HG03196 (cell line): ENCODE measurements at regions not wholly inside any gene's neighbourhood (a gene's known extent, or its start where the extent isn't known, plus 50 kb on each side); places are given as distances from the start of the nearest gene placed in this dataset.

ENCODE experiments used
- ATAC-seq: cut with Tn5 transposase; IDR thresholded peaks from one replicate; pipeline ENCODE4 v1.9.1; 2021; ENCODE audit not compliant: unreplicated experiment

GRCh38 chr13:87058786-87059329 is 612.3 kb upstream of the SLITRK5 start:
- no peak for ATAC-seq

- ATAC-seq, result no peak
Measured at GRCh38 chr13:87078947-87079795, 592.0 kb upstream of the SLITRK5 start.

- ATAC-seq, result no peak
Measured at GRCh38 chr13:87080100-87080779, 590.9 kb upstream of the SLITRK5 start.

- no peak for ATAC-seq
Measured at GRCh38 chr13:87084192-87084591, 587.0 kb upstream of the SLITRK5 start.

GRCh38 chr13:87087741-87088140 is 583.4 kb upstream of the SLITRK5 start:
- ATAC-seq, result no peak

GRCh38 chr13:87089391-87089790 is 581.8 kb upstream of the SLITRK5 start:
- ATAC-seq, result no peak

- no peak for ATAC-seq
Measured at GRCh38 chr13:87093399-87093798, 577.8 kb upstream of the SLITRK5 start.

- no peak for ATAC-seq
Measured at GRCh38 chr13:87094646-87095045, 576.5 kb upstream of the SLITRK5 start.

GRCh38 chr13:87100431-87100830 is 570.7 kb upstream of the SLITRK5 start:
- ATAC-seq, result no peak

GRCh38 chr13:87107651-87108050 is 563.5 kb upstream of the SLITRK5 start:
- ATAC-seq, result no peak

GRCh38 chr13:87120476-87120875 is 550.7 kb upstream of the SLITRK5 start:
- no peak for ATAC-seq

- ATAC-seq, result no peak
Measured at GRCh38 chr13:87122551-87122950, 548.6 kb upstream of the SLITRK5 start.

- ATAC-seq, result no peak
Measured at GRCh38 chr13:87123987-87124784, 547.0 kb upstream of the SLITRK5 start.

GRCh38 chr13:87124785-87125074 is 546.4 kb upstream of the SLITRK5 start:
- ATAC-seq, result no peak

GRCh38 chr13:87128036-87128435 is 543.1 kb upstream of the SLITRK5 start:
- ATAC-seq, result no peak

GRCh38 chr13:87128491-87128890 is 542.7 kb upstream of the SLITRK5 start:
- no peak for ATAC-seq

- no peak for ATAC-seq
Measured at GRCh38 chr13:87129602-87130300, 541.4 kb upstream of the SLITRK5 start.

- ATAC-seq, result no peak
Measured at GRCh38 chr13:87130423-87130822, 540.7 kb upstream of the SLITRK5 start.

GRCh38 chr13:87131611-87132010 is 539.6 kb upstream of the SLITRK5 start:
- no peak for ATAC-seq

- no peak for ATAC-seq
Measured at GRCh38 chr13:87138866-87139265, 532.3 kb upstream of the SLITRK5 start.

GRCh38 chr13:87147076-87147475 is 524.1 kb upstream of the SLITRK5 start:
- no peak for ATAC-seq
